ENCODE measurements at regions not wholly inside any gene's neighbourhood (a gene's known extent, or its start where the extent isn't known, plus 50 kb on each side); places are given as distances from the start of the nearest gene placed in this dataset.
"Not testable (repeated sequence)": the region's sequence is repeated elsewhere in the genome, so short reads cannot be mapped to it uniquely, and the experiment has no call there.

DNA sequence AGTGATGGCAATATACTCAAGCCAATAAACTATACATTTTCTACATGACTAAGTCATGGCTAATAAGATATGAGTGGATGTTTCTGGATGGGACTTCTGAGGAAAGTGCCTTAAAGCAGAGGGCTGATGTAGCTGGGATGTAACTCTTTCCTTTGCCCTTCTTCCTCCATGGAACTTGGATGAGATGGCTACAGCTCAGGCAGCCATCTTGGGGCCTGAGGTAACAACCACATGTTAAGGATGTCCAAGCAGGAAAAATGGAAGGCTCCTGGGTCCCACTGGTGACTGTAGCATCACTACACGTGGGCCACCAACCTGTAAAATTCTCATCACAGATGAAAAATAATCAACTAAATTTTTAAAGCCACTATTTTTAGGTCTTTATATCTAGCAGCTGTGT lies 54.4 kb upstream of the GRIP1 start:
- intact Hi-C loops (cut with DNase I): no loop called here
- no peak for DNase-seq

DNA sequence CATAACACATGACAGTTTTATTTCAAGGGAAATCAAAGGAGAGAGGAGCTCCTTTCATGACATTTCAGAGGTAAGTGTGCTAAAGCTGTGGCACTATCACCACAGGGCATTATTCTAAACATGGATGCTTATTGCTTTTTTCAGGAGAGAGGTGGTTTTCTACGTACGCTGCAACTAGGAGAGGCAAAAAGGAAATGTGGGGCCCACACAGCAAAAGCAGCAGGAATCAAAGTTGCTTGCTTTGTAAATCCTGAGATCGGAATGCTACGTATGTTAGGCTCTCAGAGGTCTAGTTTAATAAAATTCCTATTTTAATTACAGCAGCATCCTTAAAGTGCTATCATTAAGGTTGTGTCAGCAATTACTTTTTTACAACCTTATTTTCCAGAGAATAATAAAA lies 55.0 kb upstream of the GRIP1 start:
- no peak for DNase-seq

DNA sequence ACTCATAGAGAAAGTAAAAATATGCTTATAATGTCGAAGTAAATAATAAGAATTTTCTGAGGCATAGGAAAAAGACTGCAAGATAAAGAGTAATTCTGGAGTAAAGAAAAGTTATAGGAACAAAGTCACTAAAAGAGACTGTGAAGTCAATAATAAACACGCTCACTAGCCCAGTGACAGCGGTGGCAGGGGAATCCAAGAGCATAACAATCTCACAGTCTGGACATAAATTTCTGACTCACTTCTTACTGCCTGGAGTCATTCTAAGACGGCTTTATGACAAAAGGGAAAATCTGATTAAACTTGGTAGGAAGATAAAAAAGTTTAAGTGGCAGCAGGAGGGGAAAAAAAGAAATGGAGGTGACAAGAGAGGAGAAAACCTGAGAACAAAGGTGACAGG lies 56.4 kb upstream of the GRIP1 start:
- DNase-seq: no peak
- intact Hi-C loops (cut with DNase I): no loop called here

More for the DNA sequence above, 55.0 kb upstream of the GRIP1 start:
- intact Hi-C loops (cut with DNase I): no loop called here

DNA sequence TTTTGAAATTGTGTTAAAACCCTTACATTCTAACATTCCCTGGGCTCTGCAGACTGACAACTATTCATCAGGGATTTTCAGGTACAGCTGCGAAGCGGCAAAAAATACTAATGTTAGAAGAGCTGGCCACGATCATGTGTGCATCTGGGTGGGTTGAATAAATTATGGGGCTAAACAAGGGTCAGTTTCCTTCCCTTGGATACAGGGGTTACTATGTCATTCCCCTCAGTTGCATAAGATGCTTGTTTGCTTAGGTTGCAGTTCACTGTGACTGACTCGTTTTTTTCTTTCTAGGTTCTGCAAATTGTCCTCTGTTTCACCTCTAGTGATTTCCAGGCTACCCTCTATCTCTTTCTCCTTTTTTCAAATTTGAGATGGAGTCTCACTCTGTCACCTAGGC lies 58.1 kb upstream of the GRIP1 start:
- intact Hi-C loops (cut with DNase I): no loop called here
- no peak for DNase-seq

DNA sequence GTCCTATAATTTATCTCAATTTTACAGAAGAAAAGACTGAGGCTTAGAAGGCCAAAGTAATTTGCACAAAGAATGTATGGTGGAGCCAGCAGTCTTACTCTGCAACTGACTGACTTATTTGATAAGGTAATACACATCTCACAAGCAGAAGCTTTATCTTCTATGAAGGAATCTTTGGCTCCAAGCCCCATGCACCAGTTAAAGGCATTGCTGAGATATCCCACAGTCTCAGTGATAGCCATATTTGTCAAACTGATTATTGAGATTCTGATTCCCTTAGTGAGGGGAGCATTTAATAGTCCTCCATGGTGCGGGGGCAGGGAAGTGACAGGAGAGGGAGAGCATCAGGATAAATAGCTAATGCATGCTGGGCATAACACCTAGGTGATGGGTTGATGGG lies 60.4 kb upstream of the GRIP1 start:
- DNase-seq: no peak
- intact Hi-C loops (cut with DNase I): no loop called here

DNA sequence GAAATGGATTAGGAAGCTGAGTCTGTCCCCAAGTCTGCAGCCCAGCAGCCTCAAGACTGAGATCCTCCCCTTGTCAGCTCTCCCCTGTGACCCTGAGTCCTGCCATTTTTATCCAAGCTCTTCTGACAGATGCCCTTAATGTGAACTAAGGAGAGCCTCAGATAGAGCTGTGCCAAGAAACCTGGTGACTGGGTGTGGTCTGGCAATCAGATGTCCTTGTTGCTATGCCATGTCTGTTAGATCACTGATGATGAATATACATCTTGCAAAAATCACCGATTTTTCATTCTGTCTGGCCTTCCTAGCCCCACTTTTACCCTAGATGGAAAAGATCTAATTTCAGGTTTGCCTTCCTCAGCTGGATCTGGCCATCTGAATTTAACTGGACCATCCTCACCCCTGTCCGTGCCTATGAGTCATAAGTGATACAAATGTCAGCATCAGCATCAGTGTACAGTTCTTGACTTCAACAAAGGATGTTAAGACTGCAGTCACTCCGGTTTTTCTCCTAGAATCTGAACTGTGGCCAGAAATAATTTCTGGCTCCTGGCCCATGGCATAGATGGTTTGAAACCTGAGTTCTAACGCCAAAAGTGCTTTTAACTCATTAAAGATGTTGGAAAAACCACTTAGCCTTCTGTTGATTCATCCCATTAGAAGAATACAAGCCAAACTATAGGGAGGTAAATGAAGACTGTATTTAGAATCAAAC lies 61.2 kb upstream of the GRIP1 start:
- no peak for DNase-seq
- intact Hi-C loops (cut with DNase I): no loop called here

DNA sequence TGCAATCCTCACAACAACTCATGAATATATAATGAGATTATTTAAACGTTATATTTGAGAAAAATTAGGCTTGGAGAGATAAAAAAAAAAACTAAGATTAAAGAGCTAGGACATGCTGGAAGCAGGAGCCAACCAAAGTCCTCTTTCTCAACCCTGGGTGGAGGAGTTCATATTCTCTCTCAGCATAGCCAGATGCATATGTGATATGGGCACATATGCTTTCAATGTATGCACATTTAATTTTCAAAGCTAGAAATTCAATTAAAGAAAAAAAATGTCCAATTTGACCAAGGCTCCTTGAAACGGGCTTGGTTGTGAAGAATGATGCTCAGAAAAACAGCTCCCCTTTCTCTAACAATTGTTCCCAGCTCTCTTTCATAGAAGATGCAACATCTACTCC lies 61.9 kb upstream of the GRIP1 start:
- DNase-seq: no peak
- intact Hi-C loops (cut with DNase I): no loop called here

DNA sequence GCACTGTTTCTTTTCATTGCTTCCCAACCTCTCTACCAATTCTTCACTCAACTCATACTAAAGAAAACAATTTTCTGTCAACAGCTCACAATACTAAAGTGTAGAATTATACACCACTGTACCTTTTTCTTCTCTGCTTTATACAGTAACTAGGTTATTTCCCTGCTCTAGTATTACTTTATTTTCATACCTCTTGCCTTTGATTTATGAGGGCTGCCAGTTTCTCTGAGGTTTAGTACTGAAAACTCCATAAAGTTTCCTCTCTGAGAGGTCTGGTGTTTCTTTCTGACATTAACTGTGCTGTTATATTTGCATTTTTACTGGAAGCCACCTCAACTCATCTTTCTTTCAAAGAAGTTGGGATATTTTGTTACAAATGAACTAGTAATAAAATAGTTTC lies 63.0 kb upstream of the GRIP1 start:
- intact Hi-C loops (cut with DNase I): no loop called here

DNA sequence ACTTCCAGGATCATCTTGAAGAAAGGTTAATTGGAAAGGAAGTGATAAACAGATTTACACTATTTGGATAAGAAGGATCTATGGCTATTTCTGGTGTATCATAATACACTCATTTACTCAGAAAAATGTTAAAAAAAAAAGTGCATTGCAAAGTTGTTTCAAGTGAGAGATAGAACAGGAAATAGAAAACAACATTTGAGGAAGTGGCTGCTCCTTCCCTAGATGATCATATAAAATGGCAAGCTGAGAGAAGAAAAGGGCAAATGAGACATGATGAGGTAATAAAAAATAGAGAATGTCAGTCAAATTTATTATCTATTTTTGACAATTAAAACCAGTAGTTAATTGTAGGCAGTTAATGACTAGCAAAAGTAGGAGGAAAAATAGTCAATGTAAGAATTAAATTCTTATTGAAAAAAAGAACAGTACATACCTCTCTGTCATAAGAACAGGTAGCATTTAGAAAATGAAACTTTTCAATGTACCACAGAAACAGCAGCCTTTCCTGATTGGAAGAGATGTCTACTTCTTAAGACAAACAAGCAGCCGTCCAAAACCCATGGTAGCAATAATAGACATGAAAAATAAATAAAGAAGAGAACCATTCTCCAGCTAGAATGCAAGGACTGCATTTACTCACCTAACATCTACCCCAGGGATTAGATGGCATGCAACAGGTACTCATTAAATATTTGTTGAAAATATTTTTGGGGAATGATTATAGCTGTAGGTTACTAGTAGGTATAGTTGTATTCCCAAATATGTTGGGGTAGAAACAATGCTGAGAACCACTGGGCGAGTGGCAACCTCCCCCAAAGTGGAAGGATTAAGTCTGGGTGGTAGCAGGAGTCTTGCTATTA lies 63.9 kb upstream of the GRIP1 start:
- DNase-seq: no peak
- intact Hi-C loops (cut with DNase I): no loop called here

More for the DNA sequence above, 63.0 kb upstream of the GRIP1 start:
- no peak for DNase-seq

DNA sequence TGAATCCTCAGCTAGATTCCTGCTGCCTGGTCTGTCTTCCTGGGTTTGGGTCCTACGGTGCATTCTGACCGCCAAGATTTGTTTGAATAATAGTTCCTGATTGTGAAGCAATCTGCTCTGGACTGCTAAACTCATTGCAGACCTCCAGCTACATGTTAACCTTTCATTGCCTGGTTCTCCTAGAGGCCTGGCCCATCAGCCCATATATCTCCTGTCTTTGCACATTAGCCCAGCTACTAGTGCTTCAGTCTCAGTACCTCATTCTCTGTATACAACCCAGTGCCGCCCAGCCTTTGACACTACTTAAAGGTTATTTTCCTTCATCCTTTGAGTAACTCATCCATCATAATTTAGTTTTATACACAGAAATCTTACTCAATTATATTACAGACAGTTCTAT lies 65.6 kb upstream of the GRIP1 start:
- no peak for DNase-seq
- intact Hi-C loops (cut with DNase I): no loop called here

DNA sequence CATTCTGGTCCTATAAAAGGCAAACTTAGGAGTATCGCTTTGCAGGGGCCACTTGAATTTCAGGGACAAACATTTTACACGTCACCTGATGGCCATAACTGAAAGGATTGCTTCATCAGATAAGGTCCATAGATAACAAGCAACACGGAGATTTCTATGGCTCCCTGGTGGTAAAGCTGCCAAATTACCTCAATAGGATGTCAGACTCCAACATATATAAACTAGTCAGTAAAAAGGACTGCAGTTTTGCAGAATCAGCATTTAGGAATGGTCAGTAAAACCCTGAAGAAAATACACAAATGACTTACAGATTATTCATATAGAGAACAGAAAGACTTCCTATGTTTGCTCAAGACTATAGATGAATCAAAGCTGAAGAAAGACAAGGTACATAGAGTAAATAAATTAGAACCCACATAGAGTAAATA lies 66.1 kb upstream of the GRIP1 start:
- no peak for DNase-seq
- intact Hi-C loops (cut with DNase I): no loop called here

DNA sequence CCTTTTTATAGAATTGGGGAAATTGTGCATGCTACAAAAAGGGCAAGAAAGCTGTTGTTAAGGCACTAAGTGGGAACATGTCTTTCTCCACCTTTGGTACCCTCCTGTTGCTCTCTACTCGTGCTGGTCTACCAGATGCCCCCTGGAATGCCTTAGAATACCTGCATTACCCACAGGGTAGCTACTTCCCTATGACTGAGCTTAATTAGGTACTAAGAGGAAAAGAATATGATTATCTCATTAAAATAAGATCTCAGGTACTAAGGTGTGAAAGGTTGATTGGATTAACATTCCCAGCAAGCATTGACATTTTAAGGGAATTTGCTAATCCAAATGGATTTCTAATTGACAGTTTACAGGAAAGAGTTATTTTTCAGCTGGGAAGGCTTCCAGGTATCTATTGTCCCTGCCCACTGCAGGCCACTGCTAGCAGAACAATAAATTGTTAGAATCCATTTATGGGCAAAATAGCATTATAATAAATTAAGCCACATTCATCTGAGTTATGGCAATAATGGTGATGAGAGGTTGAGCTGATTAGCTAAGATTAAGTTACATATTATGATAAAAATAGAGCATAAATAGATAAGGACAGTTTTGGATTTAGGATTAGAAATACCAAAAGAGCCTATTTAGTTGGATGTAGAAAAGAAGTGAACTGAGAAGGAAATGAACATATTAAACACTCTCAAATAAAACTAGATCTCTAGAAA lies 67.8 kb upstream of the GRIP1 start:
- DNase-seq: no peak
- intact Hi-C loops (cut with DNase I): no loop called here

DNA sequence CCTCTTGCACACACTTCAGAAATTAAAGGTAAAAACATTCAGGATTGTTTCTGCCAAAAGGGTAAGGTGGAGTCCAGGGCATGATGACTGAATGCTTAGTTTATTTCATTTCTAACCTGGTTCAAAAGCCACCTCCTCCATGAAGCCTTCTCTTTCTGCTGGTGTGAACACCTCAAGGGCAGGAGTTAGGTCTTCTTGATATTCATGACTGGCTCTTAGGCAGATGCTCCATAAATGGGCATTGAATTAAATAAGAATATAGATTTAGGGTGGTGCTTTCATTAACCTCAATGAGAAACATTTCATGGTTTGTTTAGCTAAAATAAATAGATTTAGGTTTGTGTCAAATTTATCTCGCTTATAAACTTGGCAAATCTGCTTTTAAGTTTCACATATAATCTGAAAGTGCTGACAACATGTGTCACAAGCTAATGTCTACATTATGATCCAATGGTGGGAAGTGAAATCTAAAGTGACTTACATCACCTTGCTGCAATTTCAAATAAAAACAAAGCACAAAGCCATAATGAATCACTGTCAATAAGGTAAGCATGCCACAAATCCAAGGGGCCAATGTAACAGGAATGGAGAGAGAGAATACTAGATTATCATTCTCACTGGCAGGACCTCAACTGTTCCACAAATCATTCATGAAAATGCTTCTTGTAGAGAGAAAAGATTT lies 72.7 kb upstream of the GRIP1 start:
- intact Hi-C loops (cut with DNase I): no loop called here
- DNase-seq: no peak

DNA sequence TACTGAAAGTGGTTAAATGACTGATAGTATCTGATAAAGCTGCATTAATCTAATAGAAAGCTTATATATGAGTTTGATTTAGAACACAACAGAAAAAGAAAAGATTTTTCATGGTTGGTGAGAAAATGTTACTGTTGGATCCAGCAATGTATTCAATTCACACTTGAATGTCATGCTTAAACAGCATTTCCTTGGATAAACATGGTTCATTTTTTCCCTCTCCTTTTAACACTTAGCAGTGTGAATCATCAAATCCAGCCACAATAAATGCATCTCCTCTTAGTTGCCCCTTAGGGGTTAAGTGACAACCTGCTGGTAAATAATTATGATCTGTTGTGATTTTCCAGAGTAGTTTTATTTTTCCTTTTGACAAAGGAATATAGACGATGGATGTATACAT lies 74.9 kb upstream of the GRIP1 start:
- DNase-seq: no peak
- intact Hi-C loops (cut with DNase I): no loop called here

DNA sequence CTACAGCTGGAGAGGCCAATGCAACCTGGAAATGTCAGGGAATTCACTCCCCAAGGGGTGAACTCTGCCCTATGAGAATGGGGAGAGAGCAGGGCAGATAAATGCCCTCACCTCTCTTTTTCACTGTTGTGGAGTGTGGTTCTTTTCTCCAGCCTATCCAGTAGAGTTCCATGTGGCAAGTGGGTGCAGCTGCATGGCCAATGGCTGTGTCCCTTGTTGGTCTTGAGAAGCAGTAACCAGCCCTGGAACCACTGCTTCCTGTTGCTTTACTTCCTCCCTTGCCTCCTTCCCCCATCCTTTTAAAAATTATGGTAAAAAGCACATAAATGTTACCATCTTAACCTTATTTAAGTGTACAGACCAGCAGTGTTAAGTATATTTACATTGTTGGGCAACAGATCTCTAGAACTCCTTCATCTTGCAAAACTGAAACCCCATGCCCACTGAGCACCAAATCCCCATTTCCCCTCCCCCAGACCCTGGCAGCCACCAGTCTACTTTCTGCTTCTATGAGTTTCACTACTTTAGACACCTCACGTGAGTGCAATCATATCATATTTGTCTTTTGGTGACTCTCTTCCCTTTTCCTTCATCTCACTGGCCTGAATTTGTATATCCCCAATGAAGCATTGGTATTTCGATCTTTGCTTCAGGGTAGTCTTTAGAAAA lies 77.0 kb upstream of the GRIP1 start:
- intact Hi-C loops (cut with DNase I): no loop called here
- DNase-seq: no peak

DNA sequence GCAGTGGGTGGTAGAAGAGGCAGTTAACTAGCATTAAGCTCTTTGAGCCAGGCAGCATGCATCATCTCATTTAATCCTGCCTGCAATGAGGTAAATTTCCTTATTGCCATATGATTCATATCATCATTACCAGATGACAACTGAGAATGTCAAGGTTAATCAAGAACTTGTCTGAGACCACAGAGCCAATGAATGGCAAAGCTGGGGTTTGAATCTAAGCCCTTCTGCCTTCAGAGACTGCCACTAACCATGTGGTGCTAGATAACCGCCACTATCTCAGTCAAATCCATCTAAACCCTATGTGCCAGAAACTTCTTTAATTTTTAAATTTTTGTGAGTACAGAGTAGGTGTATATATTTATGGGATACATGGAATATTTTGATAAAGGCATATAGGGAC lies 77.8 kb upstream of the GRIP1 start:
- no peak for DNase-seq
- intact Hi-C loops (cut with DNase I): no loop called here

DNA sequence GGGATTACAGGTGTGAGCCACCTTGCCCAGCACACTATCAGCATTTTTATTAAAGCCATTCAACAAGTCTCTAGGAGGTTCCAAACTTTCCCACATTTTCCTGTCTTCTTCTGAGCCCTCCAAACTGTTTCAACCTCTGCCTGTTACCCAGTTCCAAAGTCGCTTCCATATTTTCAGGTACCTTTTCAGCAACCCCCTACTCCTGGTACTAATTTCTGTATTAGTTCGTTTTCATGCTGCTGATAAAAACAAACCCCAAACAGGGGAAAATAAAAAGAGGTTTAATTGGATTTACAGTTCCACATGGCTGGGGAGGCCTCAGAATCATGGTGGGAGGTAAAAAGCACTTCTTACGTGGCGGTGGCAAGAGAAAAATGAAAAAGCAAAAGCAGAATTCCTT lies 81.2 kb upstream of the GRIP1 start:
- DNase-seq; intact Hi-C loops (cut with DNase I): not testable (repeated sequence)

DNA sequence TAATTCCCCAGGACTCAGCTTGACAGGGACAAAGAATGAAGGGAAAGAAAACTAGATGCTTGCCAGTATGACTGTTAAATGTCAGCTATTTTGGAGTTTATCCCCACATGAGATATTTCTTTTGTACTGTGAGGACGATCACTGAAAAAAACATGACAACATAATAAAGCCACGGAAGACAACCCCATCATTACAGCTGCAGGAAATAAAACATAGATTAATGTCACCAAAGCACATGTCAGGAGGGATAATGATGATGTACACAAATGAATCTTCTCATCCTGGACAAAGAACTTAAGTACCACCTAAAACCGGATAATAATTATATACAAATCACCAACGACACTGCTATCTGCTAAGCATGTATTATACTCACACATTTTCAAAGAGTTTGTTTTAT lies 84.6 kb upstream of the GRIP1 start:
- DNase-seq: no peak
- intact Hi-C loops (cut with DNase I): no loop called here

DNA sequence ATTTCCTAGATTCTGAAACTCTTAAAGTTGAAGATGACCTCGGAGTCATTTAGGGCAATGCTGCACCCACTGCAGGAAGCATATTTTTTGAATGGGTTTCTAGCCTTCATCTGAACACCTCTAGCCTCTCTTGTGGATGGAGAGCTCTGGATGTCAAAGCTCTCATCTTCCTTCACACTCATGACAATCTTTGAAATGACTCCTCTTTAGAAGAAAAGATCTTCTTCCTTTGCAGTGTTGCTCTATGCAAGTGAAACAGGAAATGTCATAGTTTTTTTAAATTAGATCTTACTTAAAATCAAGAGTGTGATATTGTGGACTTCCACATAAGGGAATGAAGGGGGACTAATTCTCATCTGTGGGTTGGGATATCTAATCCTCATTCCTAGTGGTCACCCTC lies 86.3 kb upstream of the GRIP1 start:
- no peak for DNase-seq
- intact Hi-C loops (cut with DNase I): no loop called here

DNA sequence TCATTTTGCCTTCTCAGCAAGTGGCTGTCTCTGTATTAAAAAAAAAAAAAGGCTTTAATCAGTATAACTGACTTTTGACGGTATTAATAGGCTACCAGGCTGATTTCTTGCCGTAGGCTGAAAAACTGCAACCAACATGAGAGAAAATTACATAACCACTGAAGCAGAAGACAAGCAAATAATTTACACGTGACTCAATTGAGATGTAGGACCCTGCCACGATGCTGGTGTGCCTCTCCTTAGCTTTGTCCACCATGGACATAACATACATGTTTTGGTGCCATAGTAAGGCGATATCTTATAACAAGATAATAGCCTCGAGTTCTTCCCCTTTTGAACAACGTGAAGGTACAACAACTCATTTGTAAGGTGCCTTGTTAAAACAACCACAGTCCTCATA lies 88.7 kb upstream of the GRIP1 start:
- intact Hi-C loops (cut with DNase I): no loop called here
- no peak for DNase-seq

All from posterior cingulate gyrus (tissue), 11 donors.